ENCODE measurements at regions not wholly inside any gene's neighbourhood (a gene's known extent, or its start where the extent isn't known, plus 50 kb on each side); places are given as distances from the start of the nearest gene placed in this dataset.

GRCh38 chr1:201737352-201738060 lies 91.5 kb upstream of the IPO9 start (continued):
- TF ChIP-seq MLLT1 (IDR thresholded peaks at IDR 0.05) (no peak), PBX3 (IDR thresholded peaks at IDR 0.05; ENCODE audit: insufficient replicate concordance, low read depth, low read length) (no peak), WRNIP1 (IDR thresholded peaks at IDR 0.05; ENCODE audit: borderline replicate concordance, low read depth, low read length) (no peak)

- ChIA-PET RAD21 (ENCODE audit: unreplicated experiment) (no interaction called here), POLR2A (no interaction called here), SMC1A (ENCODE audit: uncharacterized antibody, unreplicated experiment) (no interaction called here), CTCF (no interaction called here)
- no peak overlapping the region for H3K9ac ChIP-seq (ENCODE audit: control insufficient read depth, insufficient read depth, low read length)
- no peaks in the 10 kb centered on the region for H3K36me3 ChIP-seq (ENCODE audit: control insufficient read depth in 2 of 2, insufficient read depth in 2 of 2, low read length in 1 of 2)
- H4K20me1 ChIP-seq (ENCODE audit: control insufficient read depth, insufficient read depth), result no peaks in the 10 kb centered on the region
- peaks cover 0 to 4% of the 10 kb centered on the region in 2 experiments; a peak in 2 of 4 replicates for H3K27me3 ChIP-seq (replicated peaks in 1 of 2; ENCODE audit: control insufficient read depth in 2 of 2, insufficient read depth in 2 of 2, low read length in 1 of 2)
- no peaks in the 10 kb centered on the region for H3K79me2 ChIP-seq (ENCODE audit: control insufficient read depth, insufficient read depth, low read length)
- no TSS peak for BruUV-seq (replicated peaks)
- no peak for FAIRE-seq
- TF ChIP-seq RELB (IDR thresholded peaks at IDR 0.05; ENCODE audit: low read depth) (no peak), STAT3 (IDR thresholded peaks at IDR 0.05; ENCODE audit: low read depth, low read length) (no peak), FOXK2 (IDR thresholded peaks at IDR 0.05) (no peak)
- H3K4me2 ChIP-seq (ENCODE audit: control insufficient read depth, insufficient read depth), result peak overlapping the region; percentile 10
- in situ Hi-C loops (cut with MboI) (no loop called here), intact Hi-C loops (cut with micrococcal nuclease; ENCODE audit: unreplicated experiment) (no loop called here)
- peaks cover 12% of the 10 kb centered on the region for H3K4me1 ChIP-seq (ENCODE audit: control insufficient read depth, insufficient read depth, low read length)
- no peak overlapping the region for H3K27ac ChIP-seq (ENCODE audit: control insufficient read depth, insufficient read depth)
- 48% methylated on average over 12 of the region's 12 CpGs for WGBS (ENCODE audit: insufficient coverage, insufficient replicate concordance, low lambda C conversion rate, missing lambda C conversion rate)
- no peak overlapping the region for H2AFZ ChIP-seq (ENCODE audit: control insufficient read depth, low read depth, low read length)
- no peak overlapping the region; the same call in 1 of the 2 replicates for H3K4me3 ChIP-seq
- DNase-seq (ENCODE audit: low read depth, low spot score), result no peak
- no peaks in the 10 kb centered on the region for H3K9me3 ChIP-seq (replicated peaks; ENCODE audit: control insufficient read depth, insufficient read depth, low read length)
- ATAC-seq, result no peak
These were observed 89.9 kb upstream of the IPO9 start for GRCh38 chr1:201739080-201739479.

All from GM12878 (cell line).